K562 (cell line): ENCODE measurements at regions not wholly inside any gene's neighbourhood (a gene's known extent, or its start where the extent isn't known, plus 50 kb on each side); places are given as distances from the start of the nearest gene placed in this dataset.
A peak's percentile ranks its signal among the peaks of the same experiment; 100 is the strongest.

Source experiments
- ATAC-seq: fragments of 200-7000 bp; cut with Tn5 transposase; 3 replicates; pipeline ENCODE4 v1.9.1; 2020; ENCODE audit warnings: moderate library complexity
- BruUV-seq: library from RNA; stranded (reverse); fragments of 400-500 nt; replicated peaks from 2 replicates; lab custom pipeline; 2021; lab: Mats Ljungman, UMichigan
- CTCF ChIA-PET: fragments of 300-600 bp; formaldehyde crosslinking; extraction: SDS; loops from one replicate; lab custom pipeline; 2021; ENCODE audit warnings: low intra/inter-chr PET ratio; lab: Yijun Ruan, JAX
- POLR2A ChIA-PET: fragments of 300-600, 350-650 bp; sonication (Branson Sonifier 250); formaldehyde crosslinking; extraction: SDS; loops from one replicate; lab custom pipeline; 2021; ENCODE audit warnings: antibody characterized with exemption, inconsistent platforms; lab: Yijun Ruan, JAX
- DNase-seq, 4 experiments: peaks; one replicate each; pipeline versions ENCODE4 v3.0.0 to v3.0.0-alpha.2; 2011 to 2018; ENCODE audit warnings: low spot score in 3 of 4, mixed read lengths in 3 of 4; ENCODE audit errors: extremely low read depth in 1 of 4
- FAIRE-seq: peaks from 2 replicates; lab custom pipeline; 2011; peaks lifted over from hg19 to GRCh38; lab: Jason Lieb, UNC
- H2AFZ ChIP-seq: 2 replicates; pipeline ENCODE4 v1.6.0; 2011; ENCODE audit warnings: low read depth, low read length, control low read depth, inconsistent platforms
- H3K27ac ChIP-seq: fragments of 200-600 bp; 3 replicates; pipeline ENCODE4 v1.8.0; 2011; ENCODE audit warnings: low read depth, mild to moderate bottlenecking, control low read depth, inconsistent platforms, low read length, moderate library complexity, mixed read lengths; ENCODE audit errors: extremely low read depth
- H3K27me3 ChIP-seq, 2 experiments: fragments of 300-600 bp in 1 of 2; 2 replicates in 1 of 2; 3 replicates in 1 of 2; pipeline versions ENCODE4 v1.6.0 to v1.8.0; 2011; ENCODE audit warnings: inconsistent platforms in 2 of 2, low read length in 2 of 2, mild to moderate bottlenecking in 1 of 2, mixed read lengths in 1 of 2, moderate library complexity in 1 of 2; ENCODE audit not compliant: control insufficient read depth in 2 of 2, insufficient read depth in 2 of 2
- H3K36me3 ChIP-seq: fragments of 300-600 bp; 3 replicates; pipeline ENCODE4 v1.8.0; 2011; ENCODE audit warnings: mild to moderate bottlenecking, low read length, inconsistent platforms; ENCODE audit not compliant: control insufficient read depth, insufficient read depth
- H3K4me1 ChIP-seq, 2 experiments: fragments of 200-600 bp in 1 of 2; replicated peaks in 1 of 2; 2 replicates in 1 of 2; 3 replicates in 1 of 2; pipeline versions ENCODE4 v1.5.1 to v1.8.0; 2011; ENCODE audit warnings: inconsistent platforms in 2 of 2, low read length in 2 of 2, mild to moderate bottlenecking in 1 of 2, mixed read lengths in 1 of 2, moderate library complexity in 1 of 2; ENCODE audit not compliant: control insufficient read depth in 2 of 2, insufficient read depth in 2 of 2
- H3K4me2 ChIP-seq: 2 replicates; pipeline ENCODE4 v1.6.1; 2011; ENCODE audit warnings: low read length, control low read depth, inconsistent platforms, mixed read lengths; ENCODE audit not compliant: insufficient read depth
- H3K4me3 ChIP-seq: fragments of 200-600 bp; sonication (generic), shearing (Covaris generic); 2 replicates; pipeline ENCODE4 v1.5.1; 2016; ENCODE audit warnings: control low read depth, inconsistent platforms
- H3K79me2 ChIP-seq: fragments of 200-600 bp; 3 replicates; pipeline ENCODE4 v1.8.0; 2011; ENCODE audit warnings: low read length, inconsistent platforms; ENCODE audit not compliant: control insufficient read depth, insufficient read depth
- H3K9ac ChIP-seq, 2 experiments: 2 replicates each; pipeline versions ENCODE4 v1.6.0 to v1.6.1; 2011; ENCODE audit warnings: low read depth in 2 of 2, low read length in 2 of 2, control low read depth in 1 of 2, inconsistent platforms in 1 of 2, mild to moderate bottlenecking in 1 of 2, mixed read lengths in 1 of 2; ENCODE audit not compliant: insufficient read depth in 1 of 2
- H3K9me1 ChIP-seq: one replicate; pipeline ENCODE4 v1.6.0; 2011; ENCODE audit warnings: inconsistent platforms, mild to moderate bottlenecking, low read length, moderate library complexity; ENCODE audit not compliant: control insufficient read depth, insufficient read depth
- H3K9me3 ChIP-seq: replicated peaks from 2 replicates; pipeline ENCODE4 v1.5.1; 2011; ENCODE audit warnings: low read depth, low read length, inconsistent platforms; ENCODE audit not compliant: control insufficient read depth, insufficient read depth
- H4K20me1 ChIP-seq: replicated peaks from 2 replicates; pipeline ENCODE4 v1.6.1; 2011; ENCODE audit warnings: low read length, inconsistent platforms, mixed read lengths; ENCODE audit not compliant: control insufficient read depth, insufficient read depth
- CHD2 ChIP-seq: IDR thresholded peaks from 2 replicates; pipeline ENCODE4 v1.6.1; 2011; ENCODE audit warnings: low read depth, low read length
- CREM ChIP-seq: IDR thresholded peaks from 2 replicates; pipeline ENCODE4 v1.6.1; 2014; ENCODE audit warnings: antibody characterized with exemption, low read depth
- ESRRB ChIP-seq: fragments of 250-450 bp; sonication (Bioruptor Pico); IDR thresholded peaks from 2 replicates; pipeline ENCODE4 v1.5.0; 2020; ENCODE audit warnings: mild to moderate bottlenecking, moderate library complexity, borderline replicate concordance
- MAFF ChIP-seq: IDR thresholded peaks from 2 replicates; pipeline ENCODE4 v1.6.1; 2012; ENCODE audit warnings: low read length, improper control_type of control experiment
- MCM7 ChIP-seq, 2 experiments: fragments of 450-650 bp; IDR thresholded peaks; 2 replicates each; pipeline ENCODE4 v1.6.1; 2016 to 2018
- NCOA1 ChIP-seq: fragments of 450-650 bp; IDR thresholded peaks from 2 replicates; pipeline ENCODE4 v1.6.1; 2016; ENCODE audit warnings: low read depth
- NFE2 ChIP-seq: IDR thresholded peaks from 2 replicates; pipeline ENCODE4 v1.6.1; 2014; ENCODE audit warnings: antibody characterized with exemption, low read depth
- REST ChIP-seq, 2 experiments: fragments of 450-650 bp; formaldehyde crosslinking in 1 of 2; IDR thresholded peaks; 2 replicates each; pipeline versions ENCODE4 v1.4.0 to v1.6.1; 2014 to 2020; ENCODE audit warnings: mild to moderate bottlenecking in 2 of 2, borderline replicate concordance in 1 of 2, low read depth in 1 of 2
- SLC30A9 ChIP-seq: fragments of 250-450 bp; sonication (Bioruptor Pico); IDR thresholded peaks from 2 replicates; pipeline ENCODE4 v1.8.0; 2022; ENCODE audit warnings: mild to moderate bottlenecking, moderate library complexity
- SUPT5H ChIP-seq: fragments of 450-650 bp; IDR thresholded peaks from 2 replicates; pipeline ENCODE4 v1.6.1; 2016
- TCFL5 ChIP-seq: fragments of 250-450 bp; sonication (Bioruptor Pico); conservative IDR thresholded peaks from 2 replicates; pipeline ENCODE4 v1.6.1; 2021; ENCODE audit warnings: mild to moderate bottlenecking, moderate library complexity, matching md5 sums
- XRCC4 ChIP-seq: IDR thresholded peaks from one replicate; pipeline ENCODE4 v1.6.1; 2011; ENCODE audit not compliant: insufficient read depth, insufficient read length; ENCODE audit errors: extremely low read depth
- ZNF316 ChIP-seq: fragments of 450-650 bp; IDR thresholded peaks from 2 replicates; pipeline ENCODE4 v1.6.1; 2016
- ZNF583 ChIP-seq: fragments of 250-450 bp; sonication (Bioruptor Pico); IDR thresholded peaks from 2 replicates; pipeline ENCODE4 v1.4.0; 2020
- ZNF75A ChIP-seq: fragments of 450-650 bp; formaldehyde crosslinking; IDR thresholded peaks from 2 replicates; pipeline ENCODE4 v1.4.0; 2020; ENCODE audit warnings: mild to moderate bottlenecking
- WGBS: fragments of 100-300 bp; shearing (Covaris generic); methylation state at CpG from one replicate; pipeline ENCODE4 v1.1.6; 2016; ENCODE audit warnings: low coverage, mixed read lengths; ENCODE audit not compliant: insufficient coverage; ENCODE audit errors: missing lambda C conversion rate; 5-methylcytosine and 5-hydroxymethylcytosine counted together
- in situ Hi-C: fragments of 300-500 bp; cut with MboI; formaldehyde crosslinking; loops from 4 replicates; pipeline ENCODE4 v1.15.0; 2018; ENCODE audit warnings: inconsistent platforms, mixed read lengths
- intact Hi-C: fragments of 100-400 bp; cut with micrococcal nuclease; formaldehyde crosslinking; loops from 2 replicates; pipeline ENCODE4 v1.14.2; 2022

GRCh38 chr6:15121977-15122550 lies 123.8 kb upstream of the JARID2 start (continued):
- no peak for TF ChIP-seq ESRRB (CRISPR knock-in tag)
- no peak for TF ChIP-seq CREM
- TF ChIP-seq MAFF, result peak; percentile 62
- TF ChIP-seq NFE2, result peak; percentile 53; the same call in 1 of the 2 replicates
- TF ChIP-seq SLC30A9, result no peak
- no peak for TF ChIP-seq XRCC4
- TF ChIP-seq TCFL5 (CRISPR knock-in tag), result no peak
- TF ChIP-seq ZNF75A (CRISPR knock-in tag), result no peak
- no peak for TF ChIP-seq MCM7 (IDR thresholded peaks at IDR 0.05)
- no peak for TF ChIP-seq SUPT5H
- no peak for TF ChIP-seq CHD2

- WGBS, result 45% methylated on average over 4 of the region's 4 CpGs
- no peak overlapping the region; the same call in 2 of the 3 replicates for H3K27ac ChIP-seq
- H3K9ac ChIP-seq, result no peak overlapping the region
- intact Hi-C loops, result no loop called here
- no peaks in the 10 kb centered on the region for H3K79me2 ChIP-seq
- peaks cover 0 to 5% of the 10 kb centered on the region in 2 experiments; a peak in 2 of 5 replicates for H3K4me1 ChIP-seq
- CTCF ChIA-PET, result no interaction called here
- peak; percentile 13; the same call in 1 of the 3 replicates for ATAC-seq
- H3K9me1 ChIP-seq, result no peaks in the 10 kb centered on the region
- no peak overlapping the region for H3K4me2 ChIP-seq
- FAIRE-seq, result no peak
- H3K4me3 ChIP-seq, result no peak overlapping the region
- H4K20me1 ChIP-seq, result no peaks in the 10 kb centered on the region
- H3K9me3 ChIP-seq, result no peaks in the 10 kb centered on the region
- H3K27me3 ChIP-seq, result no peaks in the 10 kb centered on the region
- POLR2A ChIA-PET, result interaction anchor here (1.0 kb wide), 1 partner anchor 41 kb away, joined by 3 read pairs; no protein-coding TSS in a partner anchor
- no peaks in the 10 kb centered on the region for H3K36me3 ChIP-seq
- TF ChIP-seq NCOA1, result no peak
- no peak for TF ChIP-seq ZNF583 (CRISPR knock-in tag)
- no peak for TF ChIP-seq REST (IDR thresholded peaks at IDR 0.05; ENCODE audit: borderline replicate concordance)
- TF ChIP-seq REST (CRISPR knock-in tag; IDR thresholded peaks at IDR 0.05; ENCODE audit: low read depth), result no peak
- no peak for TF ChIP-seq ZNF316
- peak overlapping the region; percentile 37 for H2AFZ ChIP-seq
- no peak for DNase-seq
- BruUV-seq, result no TSS peak
- in situ Hi-C loops, result no loop called here
Observed at GRCh38 chr6:15129887-15130286, 116.0 kb upstream of the JARID2 start.
